ENCODE measurements at regions not wholly inside any gene's neighbourhood (a gene's known extent, or its start where the extent isn't known, plus 50 kb on each side); places are given as distances from the start of the nearest gene placed in this dataset.

- no peak for DNase-seq (ENCODE audit: low read depth)
- H3K4me3 ChIP-seq (ENCODE audit: low read length): no peak overlapping the region
- TF ChIP-seq, protein P1, sequence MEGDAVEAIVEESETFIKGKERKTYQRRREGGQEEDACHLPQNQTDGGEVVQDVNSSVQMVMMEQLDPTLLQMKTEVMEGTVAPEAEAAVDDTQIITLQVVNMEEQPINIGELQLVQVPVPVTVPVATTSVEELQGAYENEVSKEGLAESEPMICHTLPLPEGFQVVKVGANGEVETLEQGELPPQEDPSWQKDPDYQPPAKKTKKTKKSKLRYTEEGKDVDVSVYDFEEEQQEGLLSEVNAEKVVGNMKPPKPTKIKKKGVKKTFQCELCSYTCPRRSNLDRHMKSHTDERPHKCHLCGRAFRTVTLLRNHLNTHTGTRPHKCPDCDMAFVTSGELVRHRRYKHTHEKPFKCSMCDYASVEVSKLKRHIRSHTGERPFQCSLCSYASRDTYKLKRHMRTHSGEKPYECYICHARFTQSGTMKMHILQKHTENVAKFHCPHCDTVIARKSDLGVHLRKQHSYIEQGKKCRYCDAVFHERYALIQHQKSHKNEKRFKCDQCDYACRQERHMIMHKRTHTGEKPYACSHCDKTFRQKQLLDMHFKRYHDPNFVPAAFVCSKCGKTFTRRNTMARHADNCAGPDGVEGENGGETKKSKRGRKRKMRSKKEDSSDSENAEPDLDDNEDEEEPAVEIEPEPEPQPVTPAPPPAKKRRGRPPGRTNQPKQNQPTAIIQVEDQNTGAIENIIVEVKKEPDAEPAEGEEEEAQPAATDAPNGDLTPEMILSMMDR (conservative IDR thresholded peaks at IDR 0.05; ENCODE audit: low read length): no peak
These were observed 275.4 kb upstream of the NR5A2 start for GRCh38 chr1:199751962-199752687.

- no peak for DNase-seq (ENCODE audit: low read depth)
- no peak overlapping the region for H3K4me3 ChIP-seq (ENCODE audit: low read length)
- TF ChIP-seq, protein P1 (conservative IDR thresholded peaks at IDR 0.05; ENCODE audit: low read length): no peak
These were observed 274.9 kb upstream of the NR5A2 start for GRCh38 chr1:199752688-199753027.

GRCh38 chr1:199753513-199753912 is 274.0 kb upstream of the NR5A2 start:
- no peak for DNase-seq (ENCODE audit: low read depth)
- no peak overlapping the region for H3K4me3 ChIP-seq (ENCODE audit: low read length)
- TF ChIP-seq, protein P1 (conservative IDR thresholded peaks at IDR 0.05; ENCODE audit: low read length): no peak

DNA sequence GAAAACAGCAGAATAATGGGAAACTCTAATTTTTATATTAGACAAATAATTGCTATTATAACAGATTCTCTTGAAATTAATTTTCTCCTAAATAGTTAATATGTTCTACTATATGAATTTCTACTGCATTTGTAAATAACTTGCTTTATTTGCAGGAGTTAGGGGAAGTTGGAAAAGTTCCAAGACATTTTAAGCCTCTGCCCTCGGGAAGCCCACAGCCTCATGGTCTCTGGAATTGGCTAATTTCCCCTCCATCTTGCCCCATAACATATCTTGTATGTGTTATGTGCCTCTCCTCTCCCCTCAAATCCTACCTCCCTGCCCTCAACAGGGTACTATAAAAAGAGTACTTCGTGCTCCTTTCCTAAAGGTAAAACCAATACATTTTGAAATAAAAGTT is 271.4 kb upstream of the NR5A2 start:
- H3K4me3 ChIP-seq (ENCODE audit: low read length): no peak overlapping the region
- TF ChIP-seq, protein P1 (conservative IDR thresholded peaks at IDR 0.05; ENCODE audit: low read length): no peak
- DNase-seq (ENCODE audit: low read depth): no peak

- TF ChIP-seq, protein P1 (conservative IDR thresholded peaks at IDR 0.05; ENCODE audit: low read length): no peak
- no peak overlapping the region for H3K4me3 ChIP-seq (ENCODE audit: low read length)
- no peak for DNase-seq (ENCODE audit: low read depth)
These were observed 268.8 kb upstream of the NR5A2 start for GRCh38 chr1:199758626-199759255.

- DNase-seq (ENCODE audit: low read depth): no peak
- TF ChIP-seq, protein P1 (conservative IDR thresholded peaks at IDR 0.05; ENCODE audit: low read length): no peak
- H3K4me3 ChIP-seq (ENCODE audit: low read length): no peak overlapping the region
These were observed 268.2 kb upstream of the NR5A2 start for GRCh38 chr1:199759268-199759730.

DNA sequence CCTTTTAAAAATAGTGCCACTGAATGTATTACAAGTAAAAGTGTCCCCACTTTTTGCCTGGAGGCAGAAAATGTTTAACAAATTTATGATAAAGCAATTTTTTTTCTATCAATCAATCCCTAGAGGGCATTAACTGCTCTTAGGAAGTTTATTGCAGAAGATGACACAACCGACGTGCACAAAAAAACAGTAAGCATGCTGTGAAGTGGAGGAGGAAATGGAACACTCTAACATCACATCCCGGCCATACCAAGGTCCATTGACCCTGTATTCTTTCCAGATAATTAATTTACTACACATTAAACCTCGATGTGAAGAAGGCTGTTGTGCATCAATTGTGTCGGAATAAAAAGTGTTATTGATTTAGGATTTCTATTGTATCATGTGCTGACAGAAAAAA is 264.9 kb upstream of the NR5A2 start:
- TF ChIP-seq, protein P1 (conservative IDR thresholded peaks at IDR 0.05; ENCODE audit: low read length): no peak
- H3K4me3 ChIP-seq (ENCODE audit: low read length): no peak overlapping the region
- no peak for DNase-seq (ENCODE audit: low read depth)

All from AG10803 (cell line).